Aorta (tissue), 5 donors: ENCODE measurements at regions not wholly inside any gene's neighbourhood (a gene's known extent, or its start where the extent isn't known, plus 50 kb on each side); places are given as distances from the start of the nearest gene placed in this dataset.

Experiments
- ATAC-seq: fragments of 200-7000 bp; cut with Tn5 transposase; one replicate; pipeline ENCODE4 v1.9.1; 2022; ENCODE audit warnings: moderate library complexity; ENCODE audit not compliant: low FRiP score
- DNase-seq, 2 donors: peaks; one replicate each; pipeline ENCODE4 v3.0.0-alpha.2; 2020
- H3K27ac ChIP-seq, 2 donors: one replicate each; pipeline ENCODE4 v1.5.1; 2013; ENCODE audit warnings: low read length in 2 of 2, mild to moderate bottlenecking in 2 of 2, moderate library complexity in 2 of 2, control low read depth in 1 of 2, inconsistent platforms in 1 of 2, low read depth in 1 of 2
- H3K27me3 ChIP-seq, 2 donors: one replicate each; pipeline ENCODE4 v1.6.1; 2013; ENCODE audit warnings: control low read depth in 1 of 2, low read length in 1 of 2, mild to moderate bottlenecking in 1 of 2, moderate library complexity in 1 of 2; ENCODE audit not compliant: insufficient read depth in 2 of 2, control insufficient read depth in 1 of 2
- H3K36me3 ChIP-seq, 2 donors: one replicate each; pipeline ENCODE4 v1.6.1; 2013; ENCODE audit warnings: control low read depth in 1 of 2, low read length in 1 of 2, mild to moderate bottlenecking in 1 of 2; ENCODE audit not compliant: insufficient read depth in 2 of 2, control insufficient read depth in 1 of 2
- H3K4me1 ChIP-seq, 2 donors: one replicate each; pipeline ENCODE4 v1.6.1; 2013; ENCODE audit warnings: low read length in 2 of 2, control low read depth in 1 of 2, mild to moderate bottlenecking in 1 of 2, moderate library complexity in 1 of 2; ENCODE audit not compliant: insufficient read depth in 2 of 2, control insufficient read depth in 1 of 2
- H3K4me3 ChIP-seq, 2 donors: one replicate each; pipeline ENCODE4 v1.5.1; 2013; ENCODE audit warnings: low read length in 2 of 2, control low read depth in 1 of 2, mild to moderate bottlenecking in 1 of 2
- H3K9me3 ChIP-seq: one replicate; pipeline ENCODE4 v1.6.1; 2013; ENCODE audit warnings: mild to moderate bottlenecking, low read length; ENCODE audit not compliant: control insufficient read depth
- WGBS, 2 donors: extraction: QIAGEN DNeasy Blood & Tissue Kit; methylation state at CpG; one replicate each; pipeline ENCODE4 v1.1.7; 2013; 5-methylcytosine and 5-hydroxymethylcytosine counted together
- intact Hi-C, 2 donors: fragments of 100-400 bp; cut with DNase I; formaldehyde crosslinking; loops; one replicate each; pipeline versions ENCODE4 v1.14.2 to v1.15.0; 2022
- donor health status: healthy with polysubstance abuse.
- donor health status: Bipolar disorder and iron deficiency.
- donor health status: DM: no; HTN: no; CAD: no.
- donor health status: DM: no; HTN: no; CAD: no.
- donor health status: DM: yes; HTN: yes; CAD: no.

- DNase-seq (no peak), ATAC-seq (no peak)
- Histone ChIP-seq H3K9me3 (no peaks in the 10 kb centered on the region), H3K4me1 (no peaks in the 10 kb centered on the region), H3K27me3 (no peaks in the 10 kb centered on the region), H3K4me3 (no peak overlapping the region), H3K36me3 (no peaks in the 10 kb centered on the region), H3K27ac (no peak overlapping the region)
- intact Hi-C loops, result no loop called here
- 44 to 63% methylated on average over 1 of the region's 1 CpG for WGBS, 2 donors
These were observed 722.6 kb downstream of the ARAP2 start for GRCh38 chr4:35521682-35522081.

- Histone ChIP-seq H3K4me1 (no peaks in the 10 kb centered on the region), H3K27me3 (no peaks in the 10 kb centered on the region), H3K27ac (no peak overlapping the region), H3K9me3 (no peaks in the 10 kb centered on the region), H3K4me3 (no peak overlapping the region), H3K36me3 (no peaks in the 10 kb centered on the region)
- ATAC-seq (no peak), DNase-seq (no peak)
- intact Hi-C loops, result no loop called here
- WGBS, 2 donors, result 73 to 76% methylated on average over 27 to 28 of the region's 28 CpGs
These were observed 718.9 kb downstream of the ARAP2 start for GRCh38 chr4:35525192-35525978.

GRCh38 chr4:35526456-35526855 is 717.9 kb downstream of the ARAP2 start:
- intact Hi-C loops, result no loop called here
- WGBS, 2 donors, result 45 to 50% methylated on average over 3 of the region's 3 CpGs
- Histone ChIP-seq H3K9me3 (no peaks in the 10 kb centered on the region), H3K4me3 (no peak overlapping the region), H3K27ac (no peak overlapping the region), H3K4me1 (no peaks in the 10 kb centered on the region), H3K27me3 (no peaks in the 10 kb centered on the region), H3K36me3 (no peaks in the 10 kb centered on the region)
- DNase-seq (no peak), ATAC-seq (no peak)

- no peaks in the 10 kb centered on the region for H3K9me3 ChIP-seq
- H3K27ac ChIP-seq, result no peak overlapping the region
- ATAC-seq, result no peak
- H3K36me3 ChIP-seq, result no peaks in the 10 kb centered on the region
- no peak for DNase-seq
- no peak overlapping the region for H3K4me3 ChIP-seq
- H3K27me3 ChIP-seq, result no peaks in the 10 kb centered on the region
- 35 to 47% methylated on average over 5 of the region's 5 CpGs for WGBS, 2 donors
- intact Hi-C loops, result no loop called here
- H3K4me1 ChIP-seq, result no peaks in the 10 kb centered on the region
These were observed 709.4 kb downstream of the ARAP2 start for GRCh38 chr4:35534962-35535361.

GRCh38 chr4:35538807-35539206 is 705.5 kb downstream of the ARAP2 start:
- Histone ChIP-seq H3K9me3 (no peaks in the 10 kb centered on the region), H3K36me3 (no peaks in the 10 kb centered on the region), H3K4me1 (no peaks in the 10 kb centered on the region), H3K27me3 (peaks cover 0 to 1% of the 10 kb centered on the region in 2 donors), H3K27ac (no peak overlapping the region), H3K4me3 (no peak overlapping the region)
- ATAC-seq (no peak), DNase-seq (no peak)
- intact Hi-C loops, result no loop called here
- WGBS, 2 donors, result 62 to 63% methylated on average over 4 of the region's 4 CpGs

GRCh38 chr4:35539404-35540055 is 704.8 kb downstream of the ARAP2 start:
- H3K27ac ChIP-seq, result no peak overlapping the region

GRCh38 chr4:35541146-35541887 is 703.0 kb downstream of the ARAP2 start:
- Histone ChIP-seq H3K9me3 (no peaks in the 10 kb centered on the region), H3K27me3 (peaks cover 0 to 1% of the 10 kb centered on the region in 2 donors), H3K4me1 (no peaks in the 10 kb centered on the region), H3K4me3 (no peak overlapping the region), H3K27ac (no peak overlapping the region), H3K36me3 (no peaks in the 10 kb centered on the region)
- intact Hi-C loops, result no loop called here
- no peak for ATAC-seq
- DNase-seq, result no peak
- 91 to 92% methylated on average over 12 of the region's 12 CpGs for WGBS, 2 donors

More at GRCh38 chr4:35539404-35540055, 704.8 kb downstream of the ARAP2 start:
- no peaks in the 10 kb centered on the region for H3K9me3 ChIP-seq
- 58 to 68% methylated on average over 5 of the region's 5 CpGs for WGBS, 2 donors
- ATAC-seq, result no peak
- no peaks in the 10 kb centered on the region for H3K4me1 ChIP-seq
- peaks cover 0 to 1% of the 10 kb centered on the region in 2 donors for H3K27me3 ChIP-seq
- no peak for DNase-seq
- H3K4me3 ChIP-seq, result no peak overlapping the region
- intact Hi-C loops, result no loop called here
- no peaks in the 10 kb centered on the region for H3K36me3 ChIP-seq

GRCh38 chr4:35541888-35542213 is 702.5 kb downstream of the ARAP2 start:
- no peak for DNase-seq
- no peak for ATAC-seq
- 87 to 93% methylated on average over 5 of the region's 5 CpGs for WGBS, 2 donors
- H3K27me3 ChIP-seq, result peaks cover 0 to 1% of the 10 kb centered on the region in 2 donors
- no peak overlapping the region for H3K27ac ChIP-seq
- no peaks in the 10 kb centered on the region for H3K9me3 ChIP-seq
- intact Hi-C loops, result no loop called here
- H3K4me1 ChIP-seq, result no peaks in the 10 kb centered on the region
- no peak overlapping the region for H3K4me3 ChIP-seq
- no peaks in the 10 kb centered on the region for H3K36me3 ChIP-seq
